Vagina (tissue), 2 donors: ENCODE measurements at regions not wholly inside any gene's neighbourhood (a gene's known extent, or its start where the extent isn't known, plus 50 kb on each side); places are given as distances from the start of the nearest gene placed in this dataset.

Experiments used
- DNase-seq, 2 donors: peaks; one replicate each; pipeline ENCODE4 v3.0.0-alpha.2; 2017; ENCODE audit errors: extremely low spot score in 2 of 2
- H3K27ac ChIP-seq: fragments of 200-600 bp; sonication (generic); one replicate; pipeline ENCODE4 v1.5.1; 2019
- H3K27me3 ChIP-seq: fragments of 200-600 bp; sonication (generic); one replicate; pipeline ENCODE4 v1.5.1; 2019
- H3K36me3 ChIP-seq, 2 donors: fragments of 200-600 bp; sonication (generic); one replicate each; pipeline ENCODE4 v1.5.1; 2017 to 2019
- H3K4me1 ChIP-seq: fragments of 200-600 bp; sonication (generic); one replicate; pipeline ENCODE4 v1.5.1; 2019
- H3K4me3 ChIP-seq, 2 donors: fragments of 200-600 bp; sonication (generic); 1 replicate in 1 of 2; 2 replicates in 1 of 2; pipeline ENCODE4 v1.5.1; 2016 to 2019
- H3K9me3 ChIP-seq: fragments of 200-600 bp; sonication (generic); one replicate; pipeline ENCODE4 v1.5.1; 2019
- CTCF ChIP-seq, 3 experiments: fragments of 450-650 bp in 2 of 3; fragments of 200-600 bp in 1 of 3; sonication (generic) in 1 of 3; IDR thresholded peaks; one replicate each; pipeline ENCODE4 v1.5.1; 2017 to 2019; ENCODE audit warnings: antibody characterized with exemption in 3 of 3, mild to moderate bottlenecking in 2 of 3, moderate library complexity in 2 of 3
- POLR2A ChIP-seq, 2 donors: fragments of 450-650 bp; IDR thresholded peaks; one replicate each; pipeline ENCODE4 v1.6.1; 2017; ENCODE audit warnings: antibody characterized with exemption in 2 of 2, mild to moderate bottlenecking in 2 of 2, moderate library complexity in 2 of 2
- POLR2AphosphoS5 ChIP-seq, 2 donors: sonication (generic); formaldehyde crosslinking; IDR thresholded peaks; one replicate each; pipeline ENCODE4 v1.9.0; 2017; ENCODE audit warnings: antibody characterized with exemption in 2 of 2, mild to moderate bottlenecking in 2 of 2, low read depth in 1 of 2; ENCODE audit not compliant: insufficient read depth in 1 of 2
- intact Hi-C: fragments of 100-400 bp; cut with DNase I; formaldehyde crosslinking; loops from one replicate; pipeline ENCODE4 v1.15.1; 2023

GRCh38 chr15:29900237-29901189 lies 78.2 kb upstream of the TJP1 start:
- Histone ChIP-seq H3K36me3 (no peaks in the 10 kb centered on the region), H3K4me3 (no peak overlapping the region)
- intact Hi-C loops: no loop called here

GRCh38 chr15:29896062-29896461 lies 73.8 kb upstream of the TJP1 start:
- DNase-seq: no peak
- no peak overlapping the region for H3K4me3 ChIP-seq
- no peaks in the 10 kb centered on the region for H3K36me3 ChIP-seq
- TF ChIP-seq CTCF (IDR thresholded peaks at IDR 0.05) (no peak), POLR2AphosphoS5 (IDR thresholded peaks at IDR 0.05; ENCODE audit: insufficient read depth in 1 of 2, low read depth in 1 of 2) (no peak)
- H3K27ac ChIP-seq: no peak overlapping the region
- H3K27me3 ChIP-seq: no peaks in the 10 kb centered on the region
- no peaks in the 10 kb centered on the region for H3K4me1 ChIP-seq
- H3K9me3 ChIP-seq: no peaks in the 10 kb centered on the region
- intact Hi-C loops: no loop called here

More at GRCh38 chr15:29900237-29901189, 78.2 kb upstream of the TJP1 start:
- H3K27me3 ChIP-seq: no peaks in the 10 kb centered on the region
- no peak overlapping the region for H3K27ac ChIP-seq
- TF ChIP-seq POLR2A (IDR thresholded peaks at IDR 0.05) (no peak), CTCF (IDR thresholded peaks at IDR 0.05) (no peak), POLR2AphosphoS5 (IDR thresholded peaks at IDR 0.05; ENCODE audit: insufficient read depth in 1 of 2, low read depth in 1 of 2) (no peak)
- H3K9me3 ChIP-seq: no peaks in the 10 kb centered on the region
- DNase-seq: no peak
- H3K4me1 ChIP-seq: no peaks in the 10 kb centered on the region

- Histone ChIP-seq H3K27me3 (no peaks in the 10 kb centered on the region), H3K4me1 (no peaks in the 10 kb centered on the region), H3K9me3 (no peaks in the 10 kb centered on the region), H3K4me3 (no peak overlapping the region), H3K36me3 (no peaks in the 10 kb centered on the region), H3K27ac (no peak overlapping the region)
- no peak for DNase-seq
- TF ChIP-seq POLR2AphosphoS5 (IDR thresholded peaks at IDR 0.05; ENCODE audit: insufficient read depth in 1 of 2, low read depth in 1 of 2): no peak
- TF ChIP-seq CTCF (IDR thresholded peaks at IDR 0.05): no peak
- no peak for TF ChIP-seq POLR2A (IDR thresholded peaks at IDR 0.05)
- intact Hi-C loops: no loop called here
These were observed 68.8 kb upstream of the TJP1 start for GRCh38 chr15:29891096-29891457.

GRCh38 chr15:29890336-29891095 lies 68.2 kb upstream of the TJP1 start:
- no peak for DNase-seq

More at GRCh38 chr15:29890336-29891095, 68.2 kb upstream of the TJP1 start:
- no peak overlapping the region for H3K27ac ChIP-seq
- TF ChIP-seq CTCF (IDR thresholded peaks at IDR 0.05) (no peak), POLR2AphosphoS5 (IDR thresholded peaks at IDR 0.05; ENCODE audit: insufficient read depth in 1 of 2, low read depth in 1 of 2) (no peak), POLR2A (IDR thresholded peaks at IDR 0.05) (no peak)
- no peaks in the 10 kb centered on the region for H3K27me3 ChIP-seq
- H3K4me3 ChIP-seq: no peak overlapping the region
- no peaks in the 10 kb centered on the region for H3K36me3 ChIP-seq
- intact Hi-C loops: no loop called here
- H3K9me3 ChIP-seq: no peaks in the 10 kb centered on the region
- no peaks in the 10 kb centered on the region for H3K4me1 ChIP-seq
